GM23338 (cell line): ENCODE measurements at regions not wholly inside any gene's neighbourhood (a gene's known extent, or its start where the extent isn't known, plus 50 kb on each side); places are given as distances from the start of the nearest gene placed in this dataset.
A peak's percentile ranks its signal among the peaks of the same experiment; 100 is the strongest.

Experiments used
- ATAC-seq: fragments of 200-7000 bp; cut with Tn5 transposase; 3 replicates; pipeline ENCODE4 v1.9.1; 2020
- DNase-seq: peaks from one replicate; pipeline ENCODE4 v3.0.0-alpha.2; 2015; ENCODE audit warnings: low spot score
- H2AFZ ChIP-seq: fragments of 200-600 bp; sonication (generic); 2 replicates; pipeline ENCODE4 v1.8.0; 2016; ENCODE audit warnings: antibody characterized with exemption, mild to moderate bottlenecking, moderate library complexity
- H3F3A ChIP-seq: fragments of 200-600 bp; sonication (generic); replicated peaks from 2 replicates; pipeline ENCODE4 v1.8.0; 2017; ENCODE audit warnings: antibody characterized with exemption, mixed run types, low read depth
- H3K27ac ChIP-seq: fragments of 200-600 bp; sonication (generic); 2 replicates; pipeline ENCODE4 v1.6.1; 2016; ENCODE audit warnings: low read depth
- H3K27me3 ChIP-seq: fragments of 200-600 bp; sonication (generic); 2 replicates; pipeline ENCODE4 v1.8.0; 2016; ENCODE audit warnings: mild to moderate bottlenecking, mixed run types, moderate library complexity; ENCODE audit not compliant: insufficient read depth
- H3K36me3 ChIP-seq: fragments of 200-600 bp; sonication (generic); 2 replicates; pipeline ENCODE4 v1.8.0; 2016; ENCODE audit warnings: mild to moderate bottlenecking; ENCODE audit not compliant: insufficient read depth
- H3K4me1 ChIP-seq: fragments of 200-600 bp; sonication (generic); 2 replicates; pipeline ENCODE4 v1.8.0; 2016; ENCODE audit warnings: mild to moderate bottlenecking, moderate library complexity; ENCODE audit not compliant: insufficient read depth
- H3K4me2 ChIP-seq: fragments of 200-600 bp; sonication (generic); 2 replicates; pipeline ENCODE4 v1.7.1; 2017; ENCODE audit warnings: mixed run types
- H3K4me3 ChIP-seq: fragments of 200-600 bp; sonication (generic); 2 replicates; pipeline ENCODE4 v1.6.1; 2016; ENCODE audit warnings: mixed run types
- H3K79me2 ChIP-seq: fragments of 200-600 bp; sonication (generic); replicated peaks from 2 replicates; pipeline ENCODE4 v1.8.0; 2017; ENCODE audit warnings: mild to moderate bottlenecking; ENCODE audit not compliant: insufficient read depth
- H3K9me2 ChIP-seq: fragments of 200-600 bp; sonication (generic); 2 replicates; pipeline ENCODE4 v1.8.0; 2017; ENCODE audit not compliant: insufficient read depth
- H4K20me1 ChIP-seq: fragments of 200-600 bp; sonication (generic); replicated peaks from 2 replicates; pipeline ENCODE4 v1.8.0; 2017; ENCODE audit warnings: mild to moderate bottlenecking; ENCODE audit not compliant: insufficient read depth
- H3K27ac Mint-ChIP-seq: 2 replicates; pipeline ENCODE4 v1.8.0; 2020; ENCODE audit warnings: inconsistent platforms, mild to moderate bottlenecking, moderate library complexity, mixed read lengths
- H3K27me3 Mint-ChIP-seq: 3 replicates; pipeline ENCODE4 v1.8.0; 2022; ENCODE audit warnings: low read depth, mild to moderate bottlenecking, moderate library complexity, mixed read lengths, inconsistent platforms; ENCODE audit not compliant: insufficient read depth, poor library complexity
- H3K36me3 Mint-ChIP-seq: 3 replicates; pipeline ENCODE4 v1.8.0; 2021; ENCODE audit warnings: low read depth, mild to moderate bottlenecking, inconsistent platforms, moderate library complexity, mixed read lengths
- H3K4me1 Mint-ChIP-seq: 3 replicates; pipeline ENCODE4 v1.8.0; 2020; ENCODE audit warnings: mild to moderate bottlenecking, inconsistent platforms, mixed read lengths
- H3K4me3 Mint-ChIP-seq: 3 replicates; pipeline ENCODE4 v1.8.0; 2021; ENCODE audit warnings: moderate library complexity, mild to moderate bottlenecking, inconsistent platforms, mixed read lengths
- H3K9me3 Mint-ChIP-seq: 3 replicates; pipeline ENCODE4 v1.8.0; 2020; ENCODE audit warnings: moderate library complexity, mild to moderate bottlenecking, inconsistent platforms, mixed read lengths
- EZH2 ChIP-seq: fragments of 200-600 bp; sonication (generic); IDR thresholded peaks from one replicate; pipeline ENCODE4 v1.8.0; 2017; ENCODE audit warnings: antibody characterized with exemption, mild to moderate bottlenecking, low read depth; ENCODE audit not compliant: unreplicated experiment
- JUNB ChIP-seq: IDR thresholded peaks from one replicate; pipeline ENCODE4 v1.6.1; 2016; ENCODE audit warnings: antibody characterized with exemption; ENCODE audit not compliant: unreplicated experiment
- POLR2AphosphoS5 ChIP-seq: IDR thresholded peaks from 2 replicates; pipeline ENCODE4 v1.6.1; 2016; ENCODE audit warnings: antibody characterized with exemption, low read depth
- TF ChIP-seq, protein P1 (sequence below): fragments of 250-450 bp; sonication (Bioruptor Pico); IDR thresholded peaks from 2 replicates; pipeline ENCODE4 v1.5.0; 2020; ENCODE audit warnings: mild to moderate bottlenecking, moderate library complexity
- TF ChIP-seq, protein P2 (sequence below): IDR thresholded peaks from one replicate; pipeline ENCODE4 v1.6.1; 2018; ENCODE audit warnings: antibody characterized with exemption; ENCODE audit not compliant: unreplicated experiment
- TF ChIP-seq, protein P3 (sequence below), 2 experiments: fragments of 200-600 bp in 1 of 2; sonication (generic) in 1 of 2; conservative IDR thresholded peaks; 2 replicates each; pipeline versions ENCODE4 v1.5.1 to v1.6.1; 2016 to 2017; ENCODE audit warnings: antibody characterized with exemption in 2 of 2, low read depth in 2 of 2, mild to moderate bottlenecking in 2 of 2, moderate library complexity in 1 of 2

DNA sequence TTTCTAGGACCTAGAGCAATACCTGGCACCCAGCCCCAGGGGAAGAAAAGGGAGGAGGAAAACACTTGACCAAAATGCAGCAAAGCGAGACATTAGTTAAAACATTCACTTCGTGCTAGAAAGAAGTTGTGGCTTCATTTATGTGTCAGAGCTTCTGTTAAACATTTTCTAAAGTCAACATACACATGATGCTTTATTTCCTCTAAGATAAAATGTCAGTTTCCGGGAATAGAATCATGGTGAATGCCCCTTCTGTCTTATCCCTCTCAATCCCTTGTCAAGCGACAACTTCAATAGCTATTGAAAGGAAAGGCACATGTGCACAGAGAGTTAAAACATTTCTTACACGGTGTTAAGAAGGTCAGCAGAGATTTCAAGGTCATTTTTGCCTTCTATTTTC is 404.6 kb upstream of the CWC22 start (continued):
- TF ChIP-seq, protein P1, sequence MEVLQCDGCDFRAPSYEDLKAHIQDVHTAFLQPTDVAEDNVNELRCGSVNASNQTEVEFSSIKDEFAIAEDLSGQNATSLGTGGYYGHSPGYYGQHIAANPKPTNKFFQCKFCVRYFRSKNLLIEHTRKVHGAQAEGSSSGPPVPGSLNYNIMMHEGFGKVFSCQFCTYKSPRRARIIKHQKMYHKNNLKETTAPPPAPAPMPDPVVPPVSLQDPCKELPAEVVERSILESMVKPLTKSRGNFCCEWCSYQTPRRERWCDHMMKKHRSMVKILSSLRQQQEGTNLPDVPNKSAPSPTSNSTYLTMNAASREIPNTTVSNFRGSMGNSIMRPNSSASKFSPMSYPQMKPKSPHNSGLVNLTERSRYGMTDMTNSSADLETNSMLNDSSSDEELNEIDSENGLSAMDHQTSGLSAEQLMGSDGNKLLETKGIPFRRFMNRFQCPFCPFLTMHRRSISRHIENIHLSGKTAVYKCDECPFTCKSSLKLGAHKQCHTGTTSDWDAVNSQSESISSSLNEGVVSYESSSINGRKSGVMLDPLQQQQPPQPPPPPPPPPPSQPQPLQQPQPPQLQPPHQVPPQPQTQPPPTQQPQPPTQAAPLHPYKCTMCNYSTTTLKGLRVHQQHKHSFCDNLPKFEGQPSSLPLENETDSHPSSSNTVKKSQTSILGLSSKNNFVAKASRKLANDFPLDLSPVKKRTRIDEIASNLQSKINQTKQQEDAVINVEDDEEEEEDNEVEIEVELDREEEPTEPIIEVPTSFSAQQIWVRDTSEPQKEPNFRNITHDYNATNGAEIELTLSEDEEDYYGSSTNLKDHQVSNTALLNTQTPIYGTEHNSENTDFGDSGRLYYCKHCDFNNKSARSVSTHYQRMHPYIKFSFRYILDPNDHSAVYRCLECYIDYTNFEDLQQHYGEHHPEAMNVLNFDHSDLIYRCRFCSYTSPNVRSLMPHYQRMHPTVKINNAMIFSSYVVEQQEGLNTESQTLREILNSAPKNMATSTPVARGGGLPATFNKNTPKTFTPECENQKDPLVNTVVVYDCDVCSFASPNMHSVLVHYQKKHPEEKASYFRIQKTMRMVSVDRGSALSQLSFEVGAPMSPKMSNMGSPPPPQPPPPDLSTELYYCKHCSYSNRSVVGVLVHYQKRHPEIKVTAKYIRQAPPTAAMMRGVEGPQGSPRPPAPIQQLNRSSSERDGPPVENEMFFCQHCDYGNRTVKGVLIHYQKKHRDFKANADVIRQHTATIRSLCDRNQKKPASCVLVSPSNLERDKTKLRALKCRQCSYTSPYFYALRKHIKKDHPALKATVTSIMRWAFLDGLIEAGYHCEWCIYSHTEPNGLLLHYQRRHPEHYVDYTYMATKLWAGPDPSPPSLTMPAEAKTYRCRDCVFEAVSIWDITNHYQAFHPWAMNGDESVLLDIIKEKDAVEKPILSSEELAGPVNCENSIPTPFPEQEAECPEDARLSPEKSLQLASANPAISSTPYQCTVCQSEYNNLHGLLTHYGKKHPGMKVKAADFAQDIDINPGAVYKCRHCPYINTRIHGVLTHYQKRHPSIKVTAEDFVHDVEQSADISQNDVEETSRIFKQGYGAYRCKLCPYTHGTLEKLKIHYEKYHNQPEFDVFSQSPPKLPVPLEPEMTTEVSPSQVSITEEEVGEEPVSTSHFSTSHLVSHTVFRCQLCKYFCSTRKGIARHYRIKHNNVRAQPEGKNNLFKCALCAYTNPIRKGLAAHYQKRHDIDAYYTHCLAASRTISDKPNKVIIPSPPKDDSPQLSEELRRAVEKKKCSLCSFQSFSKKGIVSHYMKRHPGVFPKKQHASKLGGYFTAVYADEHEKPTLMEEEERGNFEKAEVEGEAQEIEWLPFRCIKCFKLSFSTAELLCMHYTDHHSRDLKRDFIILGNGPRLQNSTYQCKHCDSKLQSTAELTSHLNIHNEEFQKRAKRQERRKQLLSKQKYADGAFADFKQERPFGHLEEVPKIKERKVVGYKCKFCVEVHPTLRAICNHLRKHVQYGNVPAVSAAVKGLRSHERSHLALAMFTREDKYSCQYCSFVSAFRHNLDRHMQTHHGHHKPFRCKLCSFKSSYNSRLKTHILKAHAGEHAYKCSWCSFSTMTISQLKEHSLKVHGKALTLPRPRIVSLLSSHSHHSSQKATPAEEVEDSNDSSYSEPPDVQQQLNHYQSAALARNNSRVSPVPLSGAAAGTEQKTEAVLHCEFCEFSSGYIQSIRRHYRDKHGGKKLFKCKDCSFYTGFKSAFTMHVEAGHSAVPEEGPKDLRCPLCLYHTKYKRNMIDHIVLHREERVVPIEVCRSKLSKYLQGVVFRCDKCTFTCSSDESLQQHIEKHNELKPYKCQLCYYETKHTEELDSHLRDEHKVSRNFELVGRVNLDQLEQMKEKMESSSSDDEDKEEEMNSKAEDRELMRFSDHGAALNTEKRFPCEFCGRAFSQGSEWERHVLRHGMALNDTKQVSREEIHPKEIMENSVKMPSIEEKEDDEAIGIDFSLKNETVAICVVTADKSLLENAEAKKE (CRISPR knock-in tag): no peak
- no peak for TF ChIP-seq JUNB

DNA sequence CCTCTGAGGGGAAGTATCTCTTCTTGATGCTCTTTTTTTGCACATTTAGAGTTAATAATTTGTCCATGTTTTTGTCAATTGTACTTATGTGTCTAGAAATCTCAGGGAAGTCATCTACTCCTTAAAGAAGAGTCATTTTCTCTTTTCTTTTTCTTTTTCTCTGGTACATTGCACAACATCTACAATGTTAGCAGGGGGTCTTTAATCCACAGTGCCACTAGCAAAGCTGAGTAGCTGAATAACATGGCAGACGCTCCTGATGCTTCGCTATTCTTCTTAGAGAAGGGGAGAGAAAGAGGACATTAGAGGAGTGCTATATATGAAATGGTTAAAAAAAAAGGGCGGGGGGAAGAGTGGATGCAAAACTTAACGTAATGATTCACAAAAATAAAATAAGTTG is 399.6 kb upstream of the CWC22 start:
- Histone ChIP-seq H3K36me3 (no peaks in the 10 kb centered on the region), H3K4me3 (no peak overlapping the region), H3K9me2 (peaks cover 6% of the 10 kb centered on the region; the same call in 1 of the 2 replicates), H2AFZ (peak overlapping the region; percentile 74; the same call in 1 of the 2 replicates), H3K27me3 (no peaks in the 10 kb centered on the region), H3K4me2 (no peak overlapping the region), H3F3A (no peaks in the 10 kb centered on the region), H3K27ac (no peak overlapping the region), H4K20me1 (no peaks in the 10 kb centered on the region), H3K79me2 (no peaks in the 10 kb centered on the region), H3K4me1 (no peaks in the 10 kb centered on the region)
- TF ChIP-seq EZH2: no peak
- TF ChIP-seq, protein P2, sequence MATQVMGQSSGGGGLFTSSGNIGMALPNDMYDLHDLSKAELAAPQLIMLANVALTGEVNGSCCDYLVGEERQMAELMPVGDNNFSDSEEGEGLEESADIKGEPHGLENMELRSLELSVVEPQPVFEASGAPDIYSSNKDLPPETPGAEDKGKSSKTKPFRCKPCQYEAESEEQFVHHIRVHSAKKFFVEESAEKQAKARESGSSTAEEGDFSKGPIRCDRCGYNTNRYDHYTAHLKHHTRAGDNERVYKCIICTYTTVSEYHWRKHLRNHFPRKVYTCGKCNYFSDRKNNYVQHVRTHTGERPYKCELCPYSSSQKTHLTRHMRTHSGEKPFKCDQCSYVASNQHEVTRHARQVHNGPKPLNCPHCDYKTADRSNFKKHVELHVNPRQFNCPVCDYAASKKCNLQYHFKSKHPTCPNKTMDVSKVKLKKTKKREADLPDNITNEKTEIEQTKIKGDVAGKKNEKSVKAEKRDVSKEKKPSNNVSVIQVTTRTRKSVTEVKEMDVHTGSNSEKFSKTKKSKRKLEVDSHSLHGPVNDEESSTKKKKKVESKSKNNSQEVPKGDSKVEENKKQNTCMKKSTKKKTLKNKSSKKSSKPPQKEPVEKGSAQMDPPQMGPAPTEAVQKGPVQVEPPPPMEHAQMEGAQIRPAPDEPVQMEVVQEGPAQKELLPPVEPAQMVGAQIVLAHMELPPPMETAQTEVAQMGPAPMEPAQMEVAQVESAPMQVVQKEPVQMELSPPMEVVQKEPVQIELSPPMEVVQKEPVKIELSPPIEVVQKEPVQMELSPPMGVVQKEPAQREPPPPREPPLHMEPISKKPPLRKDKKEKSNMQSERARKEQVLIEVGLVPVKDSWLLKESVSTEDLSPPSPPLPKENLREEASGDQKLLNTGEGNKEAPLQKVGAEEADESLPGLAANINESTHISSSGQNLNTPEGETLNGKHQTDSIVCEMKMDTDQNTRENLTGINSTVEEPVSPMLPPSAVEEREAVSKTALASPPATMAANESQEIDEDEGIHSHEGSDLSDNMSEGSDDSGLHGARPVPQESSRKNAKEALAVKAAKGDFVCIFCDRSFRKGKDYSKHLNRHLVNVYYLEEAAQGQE: no peak
- TF ChIP-seq POLR2AphosphoS5: no peak
- TF ChIP-seq, protein P3, sequence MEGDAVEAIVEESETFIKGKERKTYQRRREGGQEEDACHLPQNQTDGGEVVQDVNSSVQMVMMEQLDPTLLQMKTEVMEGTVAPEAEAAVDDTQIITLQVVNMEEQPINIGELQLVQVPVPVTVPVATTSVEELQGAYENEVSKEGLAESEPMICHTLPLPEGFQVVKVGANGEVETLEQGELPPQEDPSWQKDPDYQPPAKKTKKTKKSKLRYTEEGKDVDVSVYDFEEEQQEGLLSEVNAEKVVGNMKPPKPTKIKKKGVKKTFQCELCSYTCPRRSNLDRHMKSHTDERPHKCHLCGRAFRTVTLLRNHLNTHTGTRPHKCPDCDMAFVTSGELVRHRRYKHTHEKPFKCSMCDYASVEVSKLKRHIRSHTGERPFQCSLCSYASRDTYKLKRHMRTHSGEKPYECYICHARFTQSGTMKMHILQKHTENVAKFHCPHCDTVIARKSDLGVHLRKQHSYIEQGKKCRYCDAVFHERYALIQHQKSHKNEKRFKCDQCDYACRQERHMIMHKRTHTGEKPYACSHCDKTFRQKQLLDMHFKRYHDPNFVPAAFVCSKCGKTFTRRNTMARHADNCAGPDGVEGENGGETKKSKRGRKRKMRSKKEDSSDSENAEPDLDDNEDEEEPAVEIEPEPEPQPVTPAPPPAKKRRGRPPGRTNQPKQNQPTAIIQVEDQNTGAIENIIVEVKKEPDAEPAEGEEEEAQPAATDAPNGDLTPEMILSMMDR (conservative IDR thresholded peaks at IDR 0.05; ENCODE audit: low read depth in 2 of 2): no peak
- no peaks in the 10 kb centered on the region; the same call in 2 of the 3 replicates for H3K9me3 Mint-ChIP-seq
- H3K27me3 Mint-ChIP-seq: no peaks in the 10 kb centered on the region
- no peaks in the 10 kb centered on the region for H3K36me3 Mint-ChIP-seq
- no peak overlapping the region for H3K4me3 Mint-ChIP-seq
- no peak overlapping the region for H3K27ac Mint-ChIP-seq
- ATAC-seq: no peak
- no peak for DNase-seq
- H3K4me1 Mint-ChIP-seq: no peaks in the 10 kb centered on the region
